NCI-H226 (cell line): ENCODE measurements at regions not wholly inside any gene's neighbourhood (a gene's known extent, or its start where the extent isn't known, plus 50 kb on each side); places are given as distances from the start of the nearest gene placed in this dataset.
"Not testable (repeated sequence)": the region's sequence is repeated elsewhere in the genome, so short reads cannot be mapped to it uniquely, and the experiment has no call there.

Experiments
- DNase-seq: peaks from one replicate; pipeline ENCODE4 v3.0.0-alpha.2; 2015

GRCh38 chr7:1300636-1301035 lies 68.0 kb downstream of the UNCX start:
- no peak for DNase-seq

- DNase-seq = no peak
Observed at GRCh38 chr7:1301054-1301881, 68.6 kb downstream of the UNCX start.

- no peak for DNase-seq
Observed at GRCh38 chr7:1301882-1302251, 69.2 kb downstream of the UNCX start.

- DNase-seq = no peak
Observed at GRCh38 chr7:1302936-1303335, 70.3 kb downstream of the UNCX start.

GRCh38 chr7:1304011-1304410 lies 71.3 kb downstream of the UNCX start:
- DNase-seq = not testable (repeated sequence)

- DNase-seq = no peak
Observed at GRCh38 chr7:1305873-1306272, 73.2 kb downstream of the UNCX start.

GRCh38 chr7:1307828-1308227 lies 75.2 kb downstream of the UNCX start:
- DNase-seq = no peak

- no peak for DNase-seq
Observed at GRCh38 chr7:1309290-1309689, 76.6 kb downstream of the UNCX start.

GRCh38 chr7:1309996-1310395 lies 77.3 kb downstream of the UNCX start:
- DNase-seq = no peak

GRCh38 chr7:1310936-1311335 lies 78.3 kb downstream of the UNCX start:
- DNase-seq = no peak

- DNase-seq = no peak
Observed at GRCh38 chr7:1311406-1312135, 78.9 kb downstream of the UNCX start.

- peak; percentile 29 for DNase-seq
Observed at GRCh38 chr7:1312136-1313070, 79.7 kb downstream of the UNCX start.

GRCh38 chr7:1313613-1314012 lies 80.9 kb downstream of the UNCX start:
- DNase-seq = no peak

GRCh38 chr7:1314021-1314907 lies 81.6 kb downstream of the UNCX start:
- DNase-seq = no peak

- DNase-seq = no peak
Observed at GRCh38 chr7:1314908-1315450, 82.3 kb downstream of the UNCX start.

- DNase-seq = no peak
Observed at GRCh38 chr7:1316086-1316485, 83.4 kb downstream of the UNCX start.

GRCh38 chr7:1317646-1318045 lies 85.0 kb downstream of the UNCX start:
- no peak for DNase-seq

GRCh38 chr7:1318051-1318450 lies 85.4 kb downstream of the UNCX start:
- no peak for DNase-seq

GRCh38 chr7:1318661-1319060 lies 86.0 kb downstream of the UNCX start:
- no peak for DNase-seq

- no peak for DNase-seq
Observed at GRCh38 chr7:1320616-1321240, 88.1 kb downstream of the UNCX start.
